ENCODE measurements at regions not wholly inside any gene's neighbourhood (a gene's known extent, or its start where the extent isn't known, plus 50 kb on each side); places are given as distances from the start of the nearest gene placed in this dataset.

DNA sequence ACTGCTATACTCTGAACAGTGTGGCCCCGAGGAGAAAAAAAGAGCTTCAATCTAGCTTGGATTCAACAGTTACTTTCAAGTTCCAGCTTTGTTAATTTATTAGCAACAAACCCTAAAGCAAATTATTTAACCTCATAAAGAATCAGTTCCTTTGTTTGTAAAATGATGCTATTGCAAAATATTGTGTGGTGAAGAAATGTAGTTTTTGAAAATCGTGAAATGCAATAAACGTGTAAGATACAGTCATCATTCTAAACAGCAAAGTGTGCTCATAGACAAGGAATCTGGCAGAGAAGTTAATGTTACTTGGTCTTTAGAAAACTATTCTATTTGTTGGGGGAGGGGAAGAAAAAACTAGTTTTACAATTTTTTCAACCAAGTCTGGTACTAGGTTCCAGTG is 297.6 kb upstream of the ADGRL4 start:
- H3K4me3 ChIP-seq (replicated peaks; ENCODE audit: low read depth, low read length): no peak overlapping the region
- no peak for DNase-seq (ENCODE audit: extremely low read depth, low read depth)
- TF ChIP-seq, protein P1, sequence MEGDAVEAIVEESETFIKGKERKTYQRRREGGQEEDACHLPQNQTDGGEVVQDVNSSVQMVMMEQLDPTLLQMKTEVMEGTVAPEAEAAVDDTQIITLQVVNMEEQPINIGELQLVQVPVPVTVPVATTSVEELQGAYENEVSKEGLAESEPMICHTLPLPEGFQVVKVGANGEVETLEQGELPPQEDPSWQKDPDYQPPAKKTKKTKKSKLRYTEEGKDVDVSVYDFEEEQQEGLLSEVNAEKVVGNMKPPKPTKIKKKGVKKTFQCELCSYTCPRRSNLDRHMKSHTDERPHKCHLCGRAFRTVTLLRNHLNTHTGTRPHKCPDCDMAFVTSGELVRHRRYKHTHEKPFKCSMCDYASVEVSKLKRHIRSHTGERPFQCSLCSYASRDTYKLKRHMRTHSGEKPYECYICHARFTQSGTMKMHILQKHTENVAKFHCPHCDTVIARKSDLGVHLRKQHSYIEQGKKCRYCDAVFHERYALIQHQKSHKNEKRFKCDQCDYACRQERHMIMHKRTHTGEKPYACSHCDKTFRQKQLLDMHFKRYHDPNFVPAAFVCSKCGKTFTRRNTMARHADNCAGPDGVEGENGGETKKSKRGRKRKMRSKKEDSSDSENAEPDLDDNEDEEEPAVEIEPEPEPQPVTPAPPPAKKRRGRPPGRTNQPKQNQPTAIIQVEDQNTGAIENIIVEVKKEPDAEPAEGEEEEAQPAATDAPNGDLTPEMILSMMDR (IDR thresholded peaks at IDR 0.05; ENCODE audit: low read depth, low read length, missing control alignments): no peak

DNA sequence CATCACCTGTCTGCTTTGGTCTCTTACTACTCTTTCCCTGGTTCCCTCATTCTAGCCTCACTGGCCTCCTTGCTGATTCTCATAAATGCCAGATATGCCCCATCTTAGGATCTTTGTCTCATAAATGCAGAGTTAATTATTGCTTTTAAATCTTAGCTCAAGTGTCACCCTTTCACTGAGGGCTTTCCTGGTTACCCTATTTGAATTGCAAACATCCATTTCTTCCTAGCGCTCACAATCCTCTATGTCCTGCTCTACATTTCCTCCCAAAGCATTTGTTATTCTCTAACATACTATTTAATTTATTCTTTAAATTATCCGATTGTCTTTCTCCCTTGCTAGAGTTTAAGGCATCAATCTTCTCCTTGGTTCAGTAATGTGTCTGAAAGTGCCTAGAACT is 296.5 kb upstream of the ADGRL4 start:
- DNase-seq (ENCODE audit: extremely low read depth, low read depth): no peak
- TF ChIP-seq, protein P1 (IDR thresholded peaks at IDR 0.05; ENCODE audit: low read depth, low read length, missing control alignments): no peak
- H3K4me3 ChIP-seq (replicated peaks; ENCODE audit: low read depth, low read length): no peak overlapping the region

DNA sequence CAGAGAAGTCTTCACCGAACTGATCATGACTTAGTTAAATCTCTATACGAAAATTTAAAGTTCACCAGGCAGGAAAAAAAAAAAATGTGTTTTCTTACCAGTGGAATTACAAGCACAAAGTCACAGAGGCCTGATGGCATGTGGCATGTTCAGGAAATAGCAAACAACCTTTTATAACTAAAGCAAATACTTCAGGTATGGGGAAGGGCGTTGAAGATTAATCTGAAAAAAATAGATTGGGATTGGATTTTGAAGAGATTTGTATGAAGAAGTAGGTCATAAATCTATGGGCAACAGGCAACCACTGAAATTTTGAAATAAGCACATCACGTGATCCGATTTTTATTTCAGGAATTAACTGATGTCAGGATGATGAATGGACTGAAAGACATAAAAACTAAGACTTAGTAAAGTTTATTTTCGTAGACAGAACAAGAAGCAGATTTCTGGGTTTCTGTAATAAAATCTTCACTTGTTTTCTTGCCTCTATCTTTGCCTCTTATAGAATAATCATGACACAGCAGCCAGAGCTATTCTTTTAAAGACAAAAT is 295.9 kb upstream of the ADGRL4 start:
- TF ChIP-seq, protein P1 (IDR thresholded peaks at IDR 0.05; ENCODE audit: low read depth, low read length, missing control alignments): no peak
- DNase-seq (ENCODE audit: extremely low read depth, low read depth): no peak
- H3K4me3 ChIP-seq (replicated peaks; ENCODE audit: low read depth, low read length): no peak overlapping the region

DNA sequence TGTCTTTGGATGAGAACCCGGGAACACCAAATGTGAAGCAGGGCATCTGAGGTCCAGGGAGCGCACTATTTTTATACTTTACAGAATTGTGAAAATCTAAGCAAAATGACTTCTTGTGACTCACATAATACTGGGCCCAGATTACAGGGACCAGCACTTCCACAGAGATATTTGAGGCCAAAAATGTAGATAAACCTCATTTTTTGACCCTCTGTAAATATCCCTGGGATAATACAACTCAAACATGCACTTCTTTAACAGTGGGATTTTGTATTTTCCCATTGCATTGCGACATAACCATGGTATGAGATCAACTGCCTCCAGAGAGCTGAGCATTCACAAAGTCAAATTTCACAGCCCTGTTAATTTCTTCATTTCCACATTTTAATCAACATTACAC is 289.4 kb upstream of the ADGRL4 start:
- TF ChIP-seq, protein P1 (IDR thresholded peaks at IDR 0.05; ENCODE audit: low read depth, low read length, missing control alignments): no peak
- H3K4me3 ChIP-seq (replicated peaks; ENCODE audit: low read depth, low read length): no peak overlapping the region

DNA sequence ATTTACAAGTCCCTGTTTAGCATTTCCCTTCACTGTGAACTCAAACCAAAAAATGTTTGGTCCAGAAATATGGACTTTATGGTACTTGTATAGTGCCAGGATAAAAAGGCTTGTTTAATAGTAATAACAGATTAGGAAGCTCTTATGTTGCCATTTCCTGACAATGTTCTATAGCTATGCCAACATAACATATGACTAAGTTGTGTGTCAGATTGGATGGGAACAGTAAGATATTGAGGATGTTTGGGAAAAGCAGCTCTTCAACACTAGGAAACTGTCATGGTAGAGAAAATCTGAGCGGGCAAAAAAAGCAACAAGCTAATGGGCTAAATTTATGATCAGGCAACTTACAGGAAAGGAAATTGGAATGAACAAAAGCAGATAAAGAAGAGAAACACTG is 287.1 kb upstream of the ADGRL4 start:
- TF ChIP-seq, protein P1 (IDR thresholded peaks at IDR 0.05; ENCODE audit: low read depth, low read length, missing control alignments): no peak
- no peak overlapping the region for H3K4me3 ChIP-seq (replicated peaks; ENCODE audit: low read depth, low read length)
- DNase-seq (ENCODE audit: extremely low read depth, low read depth): no peak

More for the DNA sequence above, 289.4 kb upstream of the ADGRL4 start:
- DNase-seq (ENCODE audit: extremely low read depth, low read depth): no peak

DNA sequence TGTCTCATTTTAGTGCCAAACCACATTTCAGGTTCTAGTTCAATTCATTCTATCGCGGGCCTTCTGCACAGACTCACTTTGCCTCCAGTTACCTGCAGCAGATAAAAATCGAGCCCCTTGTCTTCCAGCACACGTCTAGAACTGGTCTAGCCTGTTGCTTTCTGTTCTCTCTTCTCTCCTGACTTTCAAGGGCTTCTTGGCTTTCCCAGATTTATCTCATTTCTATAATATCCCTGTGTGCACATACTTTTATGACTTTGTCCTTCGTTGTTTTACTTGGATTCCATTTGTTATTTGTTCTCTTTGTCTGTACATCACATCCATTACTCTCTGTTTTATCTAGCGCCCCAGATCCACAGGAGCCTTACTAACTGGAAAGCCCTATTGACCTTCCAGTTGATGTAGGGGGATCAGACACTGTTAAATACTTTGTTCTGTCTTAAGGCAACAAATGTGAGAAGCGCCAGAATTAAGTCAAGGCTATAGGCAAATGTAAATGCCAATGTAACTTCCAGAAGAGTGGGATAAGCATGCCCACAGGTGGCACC is 284.5 kb upstream of the ADGRL4 start:
- H3K4me3 ChIP-seq (replicated peaks; ENCODE audit: low read depth, low read length): no peak overlapping the region
- no peak for DNase-seq (ENCODE audit: extremely low read depth, low read depth)
- TF ChIP-seq, protein P1 (IDR thresholded peaks at IDR 0.05; ENCODE audit: low read depth, low read length, missing control alignments): no peak

DNA sequence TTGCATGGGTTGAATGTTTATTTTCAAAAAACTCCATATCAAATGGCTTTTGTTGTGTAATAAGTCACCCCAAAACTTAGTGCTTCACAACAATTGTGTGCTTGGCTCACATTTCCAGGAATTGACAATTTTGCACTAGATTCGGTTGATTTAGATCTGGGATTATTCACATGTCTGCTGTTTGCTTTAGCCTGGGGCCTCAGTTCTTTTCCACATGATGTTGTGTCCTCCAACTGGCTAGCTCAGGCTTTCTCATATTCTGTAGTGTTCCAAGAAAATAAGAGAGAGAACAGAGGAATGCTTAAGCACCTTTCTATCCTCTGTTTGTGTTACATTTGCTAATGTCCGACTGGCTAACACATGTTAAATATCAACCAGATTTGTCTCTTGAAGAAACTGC is 281.5 kb upstream of the ADGRL4 start:
- no peak for DNase-seq (ENCODE audit: extremely low read depth, low read depth)
- H3K4me3 ChIP-seq (replicated peaks; ENCODE audit: low read depth, low read length): no peak overlapping the region
- TF ChIP-seq, protein P1 (IDR thresholded peaks at IDR 0.05; ENCODE audit: low read depth, low read length, missing control alignments): no peak
